A549 (cell line): ENCODE measurements at regions not wholly inside any gene's neighbourhood (a gene's known extent, or its start where the extent isn't known, plus 50 kb on each side); places are given as distances from the start of the nearest gene placed in this dataset.

Source experiments
- ATAC-seq, 2 experiments: fragments of 200-7000 bp in 1 of 2; fragments of >200 bp in 1 of 2; cut with Nextera tagmentation in 1 of 2; cut with Tn5 transposase in 1 of 2; 3 replicates each; pipeline versions ENCODE4 v1.8.0 to v1.9.1; 2018 to 2020; ENCODE audit warnings: mild to moderate bottlenecking in 1 of 2, moderate library complexity in 1 of 2
- CTCF ChIA-PET: fragments of 300-600 bp; sonication (Branson Sonifier 250); formaldehyde crosslinking; extraction: SDS; loops from one replicate; lab custom pipeline; 2021; ENCODE audit warnings: antibody characterized with exemption, inconsistent platforms; lab: Yijun Ruan, JAX
- POLR2A ChIA-PET: fragments of 350-600 bp; formaldehyde crosslinking; extraction: SDS; loops from one replicate; lab custom pipeline; 2021; ENCODE audit warnings: antibody characterized with exemption, inconsistent platforms; lab: Yijun Ruan, JAX
- DNase-seq, 2 experiments: peaks; one replicate each; pipeline versions ENCODE4 v3.0.0 to v3.0.0-alpha.2; 2011 to 2016; ENCODE audit warnings: low read depth in 1 of 2, low spot score in 1 of 2
- FAIRE-seq: peaks from 2 replicates; lab custom pipeline; 2011; peaks lifted over from hg19 to GRCh38; lab: Jason Lieb, UNC
- H3K27ac ChIP-seq, 2 experiments: fragments of >200 bp; sonication (Bioruptor Twin); formaldehyde crosslinking; 3 replicates each; pipeline ENCODE4 v1.5.1; 2016 to 2017
- H3K4me1 ChIP-seq: fragments of >200 bp; sonication (Bioruptor Twin); formaldehyde crosslinking; 3 replicates; pipeline ENCODE4 v1.6.1; 2016
- H3K4me2 ChIP-seq: fragments of >200 bp; sonication (Bioruptor Twin); formaldehyde crosslinking; 3 replicates; pipeline ENCODE4 v1.6.1; 2016
- H3K4me3 ChIP-seq: fragments of >200 bp; sonication (Bioruptor Twin); formaldehyde crosslinking; 3 replicates; pipeline ENCODE4 v1.5.1; 2016
- H3K9me3 ChIP-seq: fragments of >200 bp; sonication (Bioruptor Twin); formaldehyde crosslinking; 3 replicates; pipeline ENCODE4 v1.6.1; 2016
- BCL3 ChIP-seq: fragments of >200 bp; sonication (Bioruptor Twin); formaldehyde crosslinking; IDR thresholded peaks from 3 replicates; pipeline ENCODE4 v1.6.1; 2016
- CBX8 ChIP-seq: fragments of 200-600 bp; sonication (generic); IDR thresholded peaks from 2 replicates; pipeline ENCODE4 v1.6.1; 2016
- CHD4 ChIP-seq: fragments of 200-600 bp; sonication (generic); IDR thresholded peaks from 2 replicates; pipeline ENCODE4 v1.6.1; 2016; ENCODE audit warnings: antibody characterized with exemption, mild to moderate bottlenecking, borderline replicate concordance
- E2F6 ChIP-seq: IDR thresholded peaks from 2 replicates; pipeline ENCODE4 v1.6.1; 2012; ENCODE audit warnings: low read depth, borderline replicate concordance
- ELK1 ChIP-seq: fragments of 150-350 bp; IDR thresholded peaks from 2 replicates; pipeline ENCODE4 v1.6.1; 2014; ENCODE audit warnings: low read depth, mild to moderate bottlenecking, low read length
- ESRRA ChIP-seq: fragments of 150-350 bp; IDR thresholded peaks from 2 replicates; pipeline ENCODE4 v1.6.1; 2014; ENCODE audit warnings: mild to moderate bottlenecking, low read length, borderline replicate concordance
- GATA3 ChIP-seq: IDR thresholded peaks from 2 replicates; pipeline ENCODE4 v1.6.1; 2012; ENCODE audit warnings: borderline replicate concordance
- HOXB13 ChIP-seq: fragments of 250-450 bp; sonication (Bioruptor Pico); IDR thresholded peaks from 2 replicates; pipeline ENCODE4 v1.5.0; 2020; ENCODE audit warnings: low read depth, mild to moderate bottlenecking, moderate library complexity
- HOXB5 ChIP-seq: fragments of 250-450 bp; sonication (Bioruptor Pico); IDR thresholded peaks from 2 replicates; pipeline ENCODE4 v1.5.0; 2020; ENCODE audit warnings: mild to moderate bottlenecking, moderate library complexity
- MAFK ChIP-seq: fragments of 450-650 bp; IDR thresholded peaks from 2 replicates; pipeline ENCODE4 v1.6.1; 2014; ENCODE audit not compliant: partially characterized antibody
- MAX ChIP-seq: IDR thresholded peaks from 2 replicates; pipeline ENCODE4 v1.6.1; 2012
- NPAS2 ChIP-seq: fragments of 250-450 bp; sonication (Bioruptor Pico); IDR thresholded peaks from 2 replicates; pipeline ENCODE4 v1.8.0; 2022; ENCODE audit warnings: mild to moderate bottlenecking, moderate library complexity, borderline replicate concordance
- POLR2AphosphoS2 ChIP-seq: conservative IDR thresholded peaks from 2 replicates; pipeline ENCODE4 v1.6.1; 2012; ENCODE audit warnings: low read length, improper control_type of control experiment, inconsistent platforms
- RCOR1 ChIP-seq: fragments of 150-350 bp; IDR thresholded peaks from 2 replicates; pipeline ENCODE4 v1.6.1; 2014; ENCODE audit warnings: antibody characterized with exemption, low read length, low read depth
- REST ChIP-seq: fragments of 200-600 bp; sonication (generic); IDR thresholded peaks from 2 replicates; pipeline ENCODE4 v1.6.1; 2016; ENCODE audit warnings: antibody characterized with exemption, mild to moderate bottlenecking, moderate library complexity
- SMC3 ChIP-seq: fragments of >200 bp; sonication (Bioruptor Twin); formaldehyde crosslinking; IDR thresholded peaks from 3 replicates; pipeline ENCODE4 v1.6.1; 2018; ENCODE audit warnings: inconsistent platforms
- SREBF2 ChIP-seq: fragments of 450-650 bp; IDR thresholded peaks from 2 replicates; pipeline ENCODE4 v1.6.1; 2014; ENCODE audit warnings: mild to moderate bottlenecking, moderate library complexity
- USF2 ChIP-seq: fragments of 450-650 bp; IDR thresholded peaks from 2 replicates; pipeline ENCODE4 v1.6.1; 2014; ENCODE audit warnings: antibody characterized with exemption
- ZC3H11A ChIP-seq: fragments of 450-650 bp; IDR thresholded peaks from 2 replicates; pipeline ENCODE4 v1.6.1; 2014; ENCODE audit warnings: antibody characterized with exemption, mild to moderate bottlenecking
- WGBS: methylation state at CpG from one replicate; pipeline ENCODE4 v1.1.6; 2017; ENCODE audit errors: missing lambda C conversion rate; 5-methylcytosine and 5-hydroxymethylcytosine counted together

GRCh38 chr9:111186021-111186530 is 143.9 kb downstream of the OR2K2 start:
- H3K4me1 ChIP-seq: no peaks in the 10 kb centered on the region
- ChIA-PET POLR2A (no interaction called here), CTCF (no interaction called here)
- FAIRE-seq: no peak
- ATAC-seq: no peak
- H3K4me3 ChIP-seq: no peak overlapping the region
- DNase-seq: no peak
- TF ChIP-seq MAFK (peak; percentile 78), RCOR1 (no peak)
- H3K9me3 ChIP-seq: no peaks in the 10 kb centered on the region
- no peak overlapping the region for H3K27ac ChIP-seq
- H3K4me2 ChIP-seq: no peak overlapping the region
- WGBS: 52% methylated on average over 1 of the region's 1 CpG

- FAIRE-seq (no peak), DNase-seq (no peak), ATAC-seq (no peak)
- no peaks in the 10 kb centered on the region for H3K9me3 ChIP-seq
- 79% methylated on average over 2 of the region's 2 CpGs for WGBS
- ChIA-PET POLR2A (no interaction called here), CTCF (no interaction called here)
- H3K4me1 ChIP-seq: peaks cover 18% of the 10 kb centered on the region
- no peak overlapping the region for H3K4me2 ChIP-seq
- H3K27ac ChIP-seq: no peak overlapping the region
- H3K4me3 ChIP-seq: no peak overlapping the region
- no peak for TF ChIP-seq ZC3H11A
- no peak for TF ChIP-seq RCOR1
- no peak for TF ChIP-seq BCL3
- TF ChIP-seq CBX8: no peak
- no peak for TF ChIP-seq SMC3
- no peak for TF ChIP-seq HOXB13 (CRISPR knock-in tag)
- no peak for TF ChIP-seq POLR2AphosphoS2
- TF ChIP-seq REST: no peak
- no peak for TF ChIP-seq ELK1
- TF ChIP-seq ESRRA: no peak
- no peak for TF ChIP-seq MAFK
These were observed 142.5 kb upstream of the LPAR1 start for GRCh38 chr9:111180811-111181210.

DNA sequence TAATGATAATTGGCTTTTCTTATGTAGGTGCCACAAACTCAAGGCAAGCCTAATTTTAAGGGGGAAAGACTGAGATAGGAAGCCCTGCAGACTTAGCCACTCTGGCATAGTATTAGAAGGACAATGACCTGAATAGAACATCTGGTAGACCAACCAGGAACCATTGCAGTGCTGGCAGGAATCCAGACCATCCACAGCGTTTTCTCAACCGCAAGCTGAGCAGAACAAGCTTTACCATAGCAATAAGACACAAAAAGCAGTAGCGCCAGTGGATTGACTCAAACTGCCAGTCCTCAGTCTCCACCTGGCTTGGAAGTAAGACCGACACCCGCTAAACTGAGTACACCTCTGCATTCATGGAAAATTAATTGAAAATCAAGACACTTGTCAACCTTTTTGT is 141.3 kb upstream of the LPAR1 start:
- ATAC-seq: no peak
- POLR2A ChIA-PET: no interaction called here
- CTCF ChIA-PET: no interaction called here

More for the DNA sequence above, 141.3 kb upstream of the LPAR1 start:
- no peak for TF ChIP-seq RCOR1
- TF ChIP-seq GATA3: no peak
- no peak for TF ChIP-seq MAX
- no peak for TF ChIP-seq NPAS2 (CRISPR knock-in tag)
- TF ChIP-seq CBX8: no peak
- TF ChIP-seq SREBF2: no peak
- TF ChIP-seq E2F6: no peak
- no peak for TF ChIP-seq USF2
- TF ChIP-seq CHD4: no peak
- TF ChIP-seq HOXB5 (CRISPR knock-in tag): no peak
- TF ChIP-seq ESRRA: no peak
- TF ChIP-seq, all 56 proteins: peak for 0
- Histone ChIP-seq H3K9me3 (no peaks in the 10 kb centered on the region), H3K27ac (peak overlapping the region in 1 of 2 experiments; percentile 12; a peak in 1 of 6 replicates), H3K4me3 (no peak overlapping the region), H3K4me2 (no peak overlapping the region), H3K4me1 (peaks cover 18% of the 10 kb centered on the region)
- no peak for DNase-seq
- FAIRE-seq: no peak
- 92% methylated on average over 5 of the region's 5 CpGs for WGBS
